Left lung (tissue), 4 donors: ENCODE measurements at regions not wholly inside any gene's neighbourhood (a gene's known extent, or its start where the extent isn't known, plus 50 kb on each side); places are given as distances from the start of the nearest gene placed in this dataset.

Source experiments
- ATAC-seq: fragments of 200-7000 bp; cut with Tn5 transposase; one replicate; pipeline ENCODE4 v1.9.1; 2020; ENCODE audit warnings: moderate library complexity
- DNase-seq, 4 donors: peaks; one replicate each; pipeline ENCODE4 v3.0.0-alpha.2; 2013 to 2020
- H3K27ac ChIP-seq, 2 donors: fragments of 200-600 bp; sonication (generic) in 1 of 2; one replicate each; pipeline versions ENCODE4 v1.5.0 to v1.8.0; 2020 to 2021
- H3K27me3 ChIP-seq, 2 donors: fragments of 200-600 bp; sonication (generic) in 1 of 2; one replicate each; pipeline versions ENCODE4 v1.5.0 to v1.8.0; 2020 to 2021
- H3K36me3 ChIP-seq, 2 donors: fragments of 200-600 bp; sonication (generic) in 1 of 2; one replicate each; pipeline versions ENCODE4 v1.5.0 to v1.8.0; 2020 to 2021
- H3K4me1 ChIP-seq, 2 donors: fragments of 200-600 bp; one replicate each; pipeline ENCODE4 v1.8.0; 2021
- H3K4me3 ChIP-seq, 2 donors: fragments of 200-600 bp; sonication (generic) in 1 of 2; one replicate each; pipeline versions ENCODE4 v1.5.0 to v1.8.0; 2020 to 2021; ENCODE audit warnings: mild to moderate bottlenecking in 1 of 2
- H3K9me3 ChIP-seq, 2 donors: fragments of 200-600 bp; sonication (generic) in 1 of 2; one replicate each; pipeline versions ENCODE4 v1.5.0 to v1.8.0; 2020 to 2021
- intact Hi-C, 2 donors: fragments of 100-400 bp; cut with DNase I; formaldehyde crosslinking; loops; one replicate each; pipeline versions ENCODE4 v1.11.2 to v1.14.2; 2022
- TF ChIP-seq, protein P1 (sequence below), 2 donors: fragments of 200-600 bp; sonication (generic) in 1 of 2; IDR thresholded peaks; one replicate each; pipeline versions ENCODE4 v1.5.0 to v1.8.0; 2021; ENCODE audit warnings: antibody characterized with exemption in 2 of 2
- donor health status: DM: no; HTN: yes; CAD: no.
- donor health status: DM: no; HTN: no; CAD: no.

DNA sequence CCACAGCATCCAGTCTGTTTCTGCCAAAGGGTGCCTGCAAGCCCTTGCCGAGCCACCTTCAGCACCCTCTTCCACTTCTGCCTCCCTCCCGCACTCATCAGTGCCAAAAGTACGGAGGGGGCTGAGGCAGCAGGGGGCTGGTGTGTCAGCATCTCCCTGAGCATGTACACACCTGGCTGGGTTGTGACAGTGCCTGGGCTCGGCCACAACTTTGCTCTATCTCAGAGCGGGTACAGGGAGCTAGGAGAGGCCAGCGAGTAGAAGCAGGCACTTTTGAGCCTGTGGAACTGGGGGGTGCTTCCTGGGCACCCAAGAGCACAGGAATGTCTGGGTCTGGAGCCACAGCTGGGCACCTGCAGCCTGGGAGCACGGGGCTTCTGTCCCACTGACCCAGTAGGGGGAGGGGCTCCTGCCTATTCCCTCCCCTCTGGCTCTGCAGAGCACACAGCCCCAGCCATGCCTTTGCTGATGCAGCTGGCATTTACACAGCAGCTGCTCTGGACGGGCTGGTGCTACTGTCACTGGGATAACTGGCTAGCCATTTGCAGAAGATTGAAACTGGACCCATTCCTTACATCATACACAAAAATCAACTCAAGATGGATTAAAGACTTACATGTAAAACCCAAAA is 319.8 kb upstream of the RRP15 start:
- Histone ChIP-seq H3K4me3 (no peak overlapping the region), H3K9me3 (peaks cover 0 to 24% of the 10 kb centered on the region in 2 donors), H3K36me3 (no peaks in the 10 kb centered on the region), H3K27ac (no peak overlapping the region), H3K27me3 (no peaks in the 10 kb centered on the region), H3K4me1 (no peaks in the 10 kb centered on the region)
- intact Hi-C loops: no loop called here
- no peak for ATAC-seq
- TF ChIP-seq, protein P1, sequence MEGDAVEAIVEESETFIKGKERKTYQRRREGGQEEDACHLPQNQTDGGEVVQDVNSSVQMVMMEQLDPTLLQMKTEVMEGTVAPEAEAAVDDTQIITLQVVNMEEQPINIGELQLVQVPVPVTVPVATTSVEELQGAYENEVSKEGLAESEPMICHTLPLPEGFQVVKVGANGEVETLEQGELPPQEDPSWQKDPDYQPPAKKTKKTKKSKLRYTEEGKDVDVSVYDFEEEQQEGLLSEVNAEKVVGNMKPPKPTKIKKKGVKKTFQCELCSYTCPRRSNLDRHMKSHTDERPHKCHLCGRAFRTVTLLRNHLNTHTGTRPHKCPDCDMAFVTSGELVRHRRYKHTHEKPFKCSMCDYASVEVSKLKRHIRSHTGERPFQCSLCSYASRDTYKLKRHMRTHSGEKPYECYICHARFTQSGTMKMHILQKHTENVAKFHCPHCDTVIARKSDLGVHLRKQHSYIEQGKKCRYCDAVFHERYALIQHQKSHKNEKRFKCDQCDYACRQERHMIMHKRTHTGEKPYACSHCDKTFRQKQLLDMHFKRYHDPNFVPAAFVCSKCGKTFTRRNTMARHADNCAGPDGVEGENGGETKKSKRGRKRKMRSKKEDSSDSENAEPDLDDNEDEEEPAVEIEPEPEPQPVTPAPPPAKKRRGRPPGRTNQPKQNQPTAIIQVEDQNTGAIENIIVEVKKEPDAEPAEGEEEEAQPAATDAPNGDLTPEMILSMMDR (IDR thresholded peaks at IDR 0.05): no peak
- peak in 1 of 4 donors; percentile 50 for DNase-seq

DNA sequence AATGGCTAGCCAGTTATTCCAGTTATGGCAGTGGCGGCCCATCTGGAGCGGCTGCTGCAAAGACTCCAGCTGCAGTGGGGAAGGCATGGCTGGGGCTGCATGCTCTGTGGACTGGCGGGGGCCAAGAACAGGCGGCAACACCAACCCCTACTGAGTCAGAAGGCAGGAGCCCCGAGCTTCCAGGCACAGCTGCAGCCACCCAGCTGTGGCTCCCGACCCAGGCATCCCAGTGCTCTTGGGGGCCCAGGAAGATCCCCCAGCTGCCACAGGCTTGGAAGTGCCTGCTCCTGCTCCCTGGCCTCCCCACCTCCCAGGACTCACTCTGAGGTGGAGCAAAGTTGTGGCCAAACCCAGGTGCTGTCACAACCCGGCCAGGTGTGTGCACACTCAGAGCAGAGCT is 317.0 kb upstream of the RRP15 start:
- no peaks in the 10 kb centered on the region for H3K27me3 ChIP-seq
- H3K36me3 ChIP-seq: no peaks in the 10 kb centered on the region
- no peaks in the 10 kb centered on the region for H3K4me1 ChIP-seq
- TF ChIP-seq, protein P1 (IDR thresholded peaks at IDR 0.05): no peak
- peaks cover 0 to 17% of the 10 kb centered on the region in 2 donors for H3K9me3 ChIP-seq
- no peak overlapping the region for H3K27ac ChIP-seq
- ATAC-seq: no peak
- peak in 1 of 4 donors; percentile 50 for DNase-seq
- H3K4me3 ChIP-seq: no peak overlapping the region
- intact Hi-C loops: no loop called here

DNA sequence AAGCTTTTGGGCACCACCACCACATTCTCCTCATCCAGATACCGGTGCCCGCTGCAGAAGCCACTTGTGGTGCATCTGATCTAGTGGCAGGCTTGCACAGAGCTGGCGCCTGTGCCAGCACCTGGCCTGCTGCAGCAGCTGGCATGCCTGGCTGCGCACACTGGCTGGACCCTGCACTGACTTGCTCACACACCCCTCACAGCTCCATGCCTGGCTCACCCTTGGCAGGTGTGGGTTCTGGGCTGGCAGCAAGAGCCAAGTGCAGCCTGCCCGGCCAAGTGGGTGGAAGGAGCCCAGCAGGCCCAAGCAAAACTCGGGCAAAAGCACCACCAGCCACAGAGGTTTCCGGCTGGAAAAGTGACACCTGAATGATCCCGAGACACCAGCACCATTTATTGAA is 315.7 kb upstream of the RRP15 start:
- no peaks in the 10 kb centered on the region for H3K4me1 ChIP-seq

DNA sequence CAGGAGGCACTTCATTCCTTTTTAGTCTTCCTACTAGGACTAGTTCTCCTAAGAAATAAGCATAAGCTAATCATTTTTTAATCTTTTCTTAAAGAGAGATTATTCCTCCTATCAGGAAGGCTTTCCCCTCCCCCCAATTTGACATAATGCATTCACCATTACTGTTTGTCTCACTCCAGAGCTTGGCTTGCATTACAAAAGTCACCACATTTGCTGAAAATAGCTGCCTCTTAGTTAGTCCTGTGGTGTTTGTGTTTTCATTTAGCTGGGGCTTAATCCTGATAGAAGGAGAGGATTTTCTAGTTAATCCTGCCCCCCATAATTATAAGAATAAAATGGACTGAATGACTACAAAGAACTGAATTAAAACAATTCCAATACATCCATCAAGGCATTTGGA is 307.1 kb upstream of the RRP15 start:
- no peaks in the 10 kb centered on the region for H3K36me3 ChIP-seq

More for the DNA sequence above, 315.7 kb upstream of the RRP15 start:
- no peak for ATAC-seq
- Histone ChIP-seq H3K27me3 (no peaks in the 10 kb centered on the region), H3K9me3 (peaks cover 0 to 17% of the 10 kb centered on the region in 2 donors), H3K4me3 (no peak overlapping the region), H3K36me3 (no peaks in the 10 kb centered on the region), H3K27ac (no peak overlapping the region)
- intact Hi-C loops: no loop called here
- TF ChIP-seq, protein P1 (IDR thresholded peaks at IDR 0.05): no peak
- DNase-seq: no peak

DNA sequence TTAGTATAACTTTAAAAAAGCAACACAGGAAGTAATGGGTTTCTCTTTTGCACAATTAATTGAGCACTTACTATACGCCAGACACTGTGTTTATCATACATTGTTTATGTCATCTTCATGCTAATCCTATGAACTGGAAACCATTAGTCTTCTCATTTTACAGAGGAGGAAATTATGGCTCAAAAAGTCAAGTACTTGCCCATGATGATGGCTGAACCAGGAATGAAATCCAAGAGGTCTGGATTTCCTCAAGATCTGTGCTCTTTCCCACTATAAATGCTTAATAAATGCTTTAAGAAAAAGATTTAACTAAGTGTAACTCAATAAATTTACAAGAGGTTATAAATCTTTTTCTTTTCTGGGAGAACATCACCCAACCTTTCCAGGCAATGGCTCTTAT is 303.7 kb upstream of the RRP15 start:
- Histone ChIP-seq H3K27ac (no peak overlapping the region), H3K4me3 (no peak overlapping the region), H3K9me3 (peaks cover 0 to 2% of the 10 kb centered on the region in 2 donors), H3K27me3 (no peaks in the 10 kb centered on the region), H3K36me3 (no peaks in the 10 kb centered on the region), H3K4me1 (no peaks in the 10 kb centered on the region)
- intact Hi-C loops: no loop called here
- DNase-seq (no peak), ATAC-seq (no peak)
- TF ChIP-seq, protein P1 (IDR thresholded peaks at IDR 0.05): no peak

More for the DNA sequence above, 307.1 kb upstream of the RRP15 start:
- Histone ChIP-seq H3K27ac (no peak overlapping the region), H3K27me3 (no peaks in the 10 kb centered on the region), H3K9me3 (peaks cover 0 to 2% of the 10 kb centered on the region in 2 donors), H3K4me3 (no peak overlapping the region), H3K4me1 (no peaks in the 10 kb centered on the region)
- DNase-seq (no peak), ATAC-seq (no peak)
- TF ChIP-seq, protein P1 (IDR thresholded peaks at IDR 0.05): no peak
- intact Hi-C loops: no loop called here
